ENCODE measurements at regions not wholly inside any gene's neighbourhood (a gene's known extent, or its start where the extent isn't known, plus 50 kb on each side); places are given as distances from the start of the nearest gene placed in this dataset.

DNA sequence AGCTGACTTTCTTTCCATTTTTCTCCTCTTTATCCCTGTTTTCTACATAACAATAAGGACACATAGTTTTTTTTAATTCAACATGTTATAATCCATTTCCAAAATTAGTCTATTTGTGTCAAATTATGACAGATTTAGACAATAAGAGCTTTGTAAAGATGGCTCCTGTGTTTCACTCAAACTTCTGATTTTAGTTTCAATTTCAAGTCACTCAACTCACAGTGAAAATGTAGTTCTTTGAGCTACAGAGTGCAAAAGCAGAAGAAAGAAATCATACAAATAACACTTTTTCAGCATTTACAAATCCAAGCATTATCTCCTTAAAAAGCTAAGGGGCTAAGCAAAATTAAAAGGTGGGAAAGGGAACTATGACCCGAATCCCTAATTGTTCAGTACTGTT, 340.7 kb upstream of the TRIB2 start:
- Histone ChIP-seq H3K4me3 (ENCODE audit: low read depth in 2 of 2, low read length in 2 of 2) (no peak overlapping the region), H3K9me3 (ENCODE audit: control insufficient read depth, insufficient read depth, low read depth, low read length) (no peaks in the 10 kb centered on the region), H3K36me3 (ENCODE audit: control insufficient read depth, insufficient read depth, low read length) (no peaks in the 10 kb centered on the region), H3K27me3 (ENCODE audit: control insufficient read depth, insufficient read depth, low read length) (no peaks in the 10 kb centered on the region), H3K27ac (ENCODE audit: low read length) (no peak overlapping the region), H3K4me1 (ENCODE audit: control insufficient read depth, insufficient read depth, low read length) (no peaks in the 10 kb centered on the region)
- ATAC-seq (no peak), DNase-seq (ENCODE audit: low read depth, low spot score) (no peak)
- intact Hi-C loops (cut with micrococcal nuclease; ENCODE audit: unreplicated experiment): no loop called here
- no TSS peak for BruUV-seq (replicated peaks)
- TF ChIP-seq TCF7L2 (IDR thresholded peaks at IDR 0.05; ENCODE audit: low read depth, low read length) (no peak), SIN3A (IDR thresholded peaks at IDR 0.05; ENCODE audit: borderline replicate concordance, insufficient read depth, low read depth, low read length) (no peak), POLR2AphosphoS5 (IDR thresholded peaks at IDR 0.05; ENCODE audit: low read depth, low read length) (no peak), CTCF (IDR thresholded peaks at IDR 0.05) (no peak)
- TF ChIP-seq, protein P1, sequence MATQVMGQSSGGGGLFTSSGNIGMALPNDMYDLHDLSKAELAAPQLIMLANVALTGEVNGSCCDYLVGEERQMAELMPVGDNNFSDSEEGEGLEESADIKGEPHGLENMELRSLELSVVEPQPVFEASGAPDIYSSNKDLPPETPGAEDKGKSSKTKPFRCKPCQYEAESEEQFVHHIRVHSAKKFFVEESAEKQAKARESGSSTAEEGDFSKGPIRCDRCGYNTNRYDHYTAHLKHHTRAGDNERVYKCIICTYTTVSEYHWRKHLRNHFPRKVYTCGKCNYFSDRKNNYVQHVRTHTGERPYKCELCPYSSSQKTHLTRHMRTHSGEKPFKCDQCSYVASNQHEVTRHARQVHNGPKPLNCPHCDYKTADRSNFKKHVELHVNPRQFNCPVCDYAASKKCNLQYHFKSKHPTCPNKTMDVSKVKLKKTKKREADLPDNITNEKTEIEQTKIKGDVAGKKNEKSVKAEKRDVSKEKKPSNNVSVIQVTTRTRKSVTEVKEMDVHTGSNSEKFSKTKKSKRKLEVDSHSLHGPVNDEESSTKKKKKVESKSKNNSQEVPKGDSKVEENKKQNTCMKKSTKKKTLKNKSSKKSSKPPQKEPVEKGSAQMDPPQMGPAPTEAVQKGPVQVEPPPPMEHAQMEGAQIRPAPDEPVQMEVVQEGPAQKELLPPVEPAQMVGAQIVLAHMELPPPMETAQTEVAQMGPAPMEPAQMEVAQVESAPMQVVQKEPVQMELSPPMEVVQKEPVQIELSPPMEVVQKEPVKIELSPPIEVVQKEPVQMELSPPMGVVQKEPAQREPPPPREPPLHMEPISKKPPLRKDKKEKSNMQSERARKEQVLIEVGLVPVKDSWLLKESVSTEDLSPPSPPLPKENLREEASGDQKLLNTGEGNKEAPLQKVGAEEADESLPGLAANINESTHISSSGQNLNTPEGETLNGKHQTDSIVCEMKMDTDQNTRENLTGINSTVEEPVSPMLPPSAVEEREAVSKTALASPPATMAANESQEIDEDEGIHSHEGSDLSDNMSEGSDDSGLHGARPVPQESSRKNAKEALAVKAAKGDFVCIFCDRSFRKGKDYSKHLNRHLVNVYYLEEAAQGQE (IDR thresholded peaks at IDR 0.05; ENCODE audit: insufficient read depth in 1 of 2, low read depth in 2 of 2, low read length in 1 of 2): no peak
- in situ Hi-C loops (cut with HindIII; ENCODE audit: low pct_unique_long_range_greater_than_20kb, low sequenced_read_pairs): no loop called here
- POLR2A ChIA-PET: no interaction called here
- CTCF ChIA-PET: no interaction called here

- Histone ChIP-seq H3K27me3 (ENCODE audit: control insufficient read depth, insufficient read depth, low read length) (no peaks in the 10 kb centered on the region), H3K4me1 (ENCODE audit: control insufficient read depth, insufficient read depth, low read length) (no peaks in the 10 kb centered on the region), H3K27ac (ENCODE audit: low read length) (no peak overlapping the region), H3K9me3 (ENCODE audit: control insufficient read depth, insufficient read depth, low read depth, low read length) (no peaks in the 10 kb centered on the region), H3K4me3 (ENCODE audit: low read depth in 2 of 2, low read length in 2 of 2) (no peak overlapping the region), H3K36me3 (ENCODE audit: control insufficient read depth, insufficient read depth, low read length) (no peaks in the 10 kb centered on the region)
- no peak for ATAC-seq
- in situ Hi-C loops (cut with HindIII; ENCODE audit: low pct_unique_long_range_greater_than_20kb, low sequenced_read_pairs) (no loop called here), intact Hi-C loops (cut with micrococcal nuclease; ENCODE audit: unreplicated experiment) (no loop called here)
- TF ChIP-seq SIN3A (IDR thresholded peaks at IDR 0.05; ENCODE audit: borderline replicate concordance, insufficient read depth, low read depth, low read length) (no peak), POLR2AphosphoS5 (IDR thresholded peaks at IDR 0.05; ENCODE audit: low read depth, low read length) (no peak)
- BruUV-seq (replicated peaks): no TSS peak
- no peak for DNase-seq (ENCODE audit: low read depth, low spot score)
- POLR2A ChIA-PET: no interaction called here
- CTCF ChIA-PET: no interaction called here
Measured at GRCh38 chr2:12379143-12379542, 337.6 kb upstream of the TRIB2 start.

- no peak for DNase-seq (ENCODE audit: low read depth, low spot score)
- POLR2A ChIA-PET: interaction anchor here (0.5 kb wide), 1 partner anchor 184 kb away, joined by 3 read pairs; no protein-coding TSS in a partner anchor
- intact Hi-C loops (cut with micrococcal nuclease; ENCODE audit: unreplicated experiment): no loop called here
Measured at GRCh38 chr2:12381543-12382325, 335.0 kb upstream of the TRIB2 start.

More at GRCh38 chr2:12381543-12382325, 335.0 kb upstream of the TRIB2 start:
- no peak for ATAC-seq
- CTCF ChIA-PET: no interaction called here
- no peaks in the 10 kb centered on the region for H3K27me3 ChIP-seq (ENCODE audit: control insufficient read depth, insufficient read depth, low read length)
- no peaks in the 10 kb centered on the region for H3K9me3 ChIP-seq (ENCODE audit: control insufficient read depth, insufficient read depth, low read depth, low read length)
- H3K36me3 ChIP-seq (ENCODE audit: control insufficient read depth, insufficient read depth, low read length): no peaks in the 10 kb centered on the region
- no TSS peak for BruUV-seq (replicated peaks)
- no peaks in the 10 kb centered on the region for H3K4me1 ChIP-seq (ENCODE audit: control insufficient read depth, insufficient read depth, low read length)
- TF ChIP-seq POLR2AphosphoS5 (IDR thresholded peaks at IDR 0.05; ENCODE audit: low read depth, low read length) (no peak), SIN3A (IDR thresholded peaks at IDR 0.05; ENCODE audit: borderline replicate concordance, insufficient read depth, low read depth, low read length) (no peak), CTCF (IDR thresholded peaks at IDR 0.05) (no peak), TCF7L2 (IDR thresholded peaks at IDR 0.05; ENCODE audit: low read depth, low read length) (no peak)
- TF ChIP-seq, protein P1 (IDR thresholded peaks at IDR 0.05; ENCODE audit: insufficient read depth in 1 of 2, low read depth in 2 of 2, low read length in 1 of 2): no peak
- in situ Hi-C loops (cut with HindIII; ENCODE audit: low pct_unique_long_range_greater_than_20kb, low sequenced_read_pairs): no loop called here
- no peak overlapping the region for H3K4me3 ChIP-seq (ENCODE audit: low read depth in 2 of 2, low read length in 2 of 2)
- no peak overlapping the region for H3K27ac ChIP-seq (ENCODE audit: low read length)

Measured in Panc1 (cell line).